H9 (cell line): ENCODE measurements at regions not wholly inside any gene's neighbourhood (a gene's known extent, or its start where the extent isn't known, plus 50 kb on each side); places are given as distances from the start of the nearest gene placed in this dataset.

Source experiments
- DNase-seq: peaks from one replicate; pipeline ENCODE4 v3.0.0-alpha.2; 2017
- H2AFZ ChIP-seq: one replicate; pipeline ENCODE4 v1.6.1; 2013; ENCODE audit warnings: mild to moderate bottlenecking, low read length, control low read depth, moderate library complexity
- H2AK5ac ChIP-seq: 2 replicates; pipeline ENCODE4 v1.6.1; 2013; ENCODE audit warnings: low read length, control low read depth, mixed read lengths; ENCODE audit not compliant: insufficient read length
- H2BK120ac ChIP-seq: one replicate; pipeline ENCODE4 v1.6.1; 2013; ENCODE audit warnings: low read depth, mild to moderate bottlenecking, low read length, control low read depth, inconsistent platforms; ENCODE audit not compliant: poor library complexity, severe bottlenecking
- H2BK12ac ChIP-seq: 2 replicates; pipeline ENCODE4 v1.6.1; 2013; ENCODE audit warnings: low read length, control low read depth, mixed read lengths, low read depth; ENCODE audit not compliant: insufficient read length
- H2BK15ac ChIP-seq: 2 replicates; pipeline ENCODE4 v1.6.1; 2013; ENCODE audit warnings: low read depth, low read length, control low read depth
- H2BK20ac ChIP-seq: one replicate; pipeline ENCODE4 v1.6.1; 2013; ENCODE audit warnings: low read depth, mild to moderate bottlenecking, low read length, control low read depth, inconsistent platforms; ENCODE audit not compliant: poor library complexity, severe bottlenecking
- H2BK5ac ChIP-seq: 2 replicates; pipeline ENCODE4 v1.6.1; 2013; ENCODE audit warnings: low read length, control low read depth, mixed read lengths; ENCODE audit not compliant: insufficient read length
- H3K14ac ChIP-seq: 2 replicates; pipeline ENCODE4 v1.6.1; 2013; ENCODE audit warnings: low read length, control low read depth; ENCODE audit not compliant: insufficient read depth
- H3K18ac ChIP-seq: 2 replicates; pipeline ENCODE4 v1.6.1; 2013; ENCODE audit warnings: low read depth, mild to moderate bottlenecking, mixed read lengths, low read length, control low read depth; ENCODE audit not compliant: insufficient read length
- H3K23ac ChIP-seq: 2 replicates; pipeline ENCODE4 v1.6.1; 2013; ENCODE audit warnings: low read length, control low read depth, mixed read lengths, low read depth; ENCODE audit not compliant: insufficient read length
- H3K23me2 ChIP-seq: 2 replicates; pipeline ENCODE4 v1.6.1; 2013; ENCODE audit warnings: low read depth, mild to moderate bottlenecking, mixed read lengths, low read length, control low read depth; ENCODE audit not compliant: insufficient read length, poor library complexity, severe bottlenecking
- H3K27ac ChIP-seq: 2 replicates; pipeline ENCODE4 v1.5.1; 2013; ENCODE audit warnings: low read length, control low read depth, mixed read lengths, low read depth; ENCODE audit not compliant: insufficient read length
- H3K27me3 ChIP-seq: 2 replicates; pipeline ENCODE4 v1.6.1; 2013; ENCODE audit warnings: low read length, control low read depth, inconsistent platforms; ENCODE audit not compliant: insufficient read depth
- H3K4ac ChIP-seq: 2 replicates; pipeline ENCODE4 v1.6.1; 2013; ENCODE audit warnings: low read depth, mild to moderate bottlenecking, control low read depth, inconsistent platforms, low read length, moderate library complexity
- H3K4me1 ChIP-seq: 2 replicates; pipeline ENCODE4 v1.6.1; 2013; ENCODE audit warnings: low read length, control low read depth, inconsistent platforms; ENCODE audit not compliant: insufficient read depth
- H3K4me2 ChIP-seq: 2 replicates; pipeline ENCODE4 v1.6.1; 2013; ENCODE audit warnings: low read length, control low read depth, mixed read lengths; ENCODE audit not compliant: insufficient read length, insufficient read depth
- H3K56ac ChIP-seq: 2 replicates; pipeline ENCODE4 v1.6.1; 2013; ENCODE audit warnings: low read depth, mild to moderate bottlenecking, mixed read lengths, low read length, control low read depth; ENCODE audit not compliant: insufficient read length
- H3K79me1 ChIP-seq: 2 replicates; pipeline ENCODE4 v1.6.1; 2013; ENCODE audit warnings: low read depth, mild to moderate bottlenecking, moderate library complexity, low read length, control low read depth, inconsistent platforms; ENCODE audit not compliant: insufficient read depth, poor library complexity, severe bottlenecking
- H3K79me2 ChIP-seq: 2 replicates; pipeline ENCODE4 v1.6.1; 2013; ENCODE audit warnings: low read length, control low read depth, inconsistent platforms; ENCODE audit not compliant: insufficient read depth
- H3K9ac ChIP-seq: 2 replicates; pipeline ENCODE4 v1.6.1; 2013; ENCODE audit warnings: low read length, control low read depth, mixed read lengths; ENCODE audit not compliant: insufficient read length; ENCODE audit errors: extremely low read depth
- H3K9me3 ChIP-seq: one replicate; pipeline ENCODE4 v1.6.1; 2013; ENCODE audit warnings: low read depth, low read length, inconsistent platforms; ENCODE audit not compliant: control insufficient read depth
- H3T11ph ChIP-seq: one replicate; pipeline ENCODE4 v1.6.1; 2013; ENCODE audit warnings: mild to moderate bottlenecking, low read length, control low read depth, inconsistent platforms
- H4K20me1 ChIP-seq: one replicate; pipeline ENCODE4 v1.6.1; 2013; ENCODE audit not compliant: control insufficient read depth, insufficient read length, insufficient read depth
- H4K5ac ChIP-seq: 2 replicates; pipeline ENCODE4 v1.6.1; 2013; ENCODE audit warnings: low read depth, mild to moderate bottlenecking, mixed read lengths, low read length, control low read depth; ENCODE audit not compliant: insufficient read length
- H4K8ac ChIP-seq: replicated peaks from 2 replicates; pipeline ENCODE4 v1.6.1; 2013; ENCODE audit warnings: low read length, control low read depth, mixed read lengths, low read depth; ENCODE audit not compliant: insufficient read length
- H4K91ac ChIP-seq: 2 replicates; pipeline ENCODE4 v1.6.1; 2013; ENCODE audit warnings: low read depth, mild to moderate bottlenecking, moderate library complexity, mixed read lengths, low read length, control low read depth; ENCODE audit not compliant: insufficient read length
- H3K27ac Mint-ChIP-seq, 3 experiments: 2 replicates in 2 of 3; 3 replicates in 1 of 3; pipeline ENCODE4 v1.8.0; 2020 to 2021; ENCODE audit warnings: mixed read lengths in 3 of 3, mild to moderate bottlenecking in 1 of 3, moderate library complexity in 1 of 3
- H3K27me3 Mint-ChIP-seq: 2 replicates; pipeline ENCODE4 v1.8.0; 2021; ENCODE audit warnings: low read depth, mild to moderate bottlenecking, moderate library complexity, mixed read lengths
- H3K36me3 Mint-ChIP-seq, 3 experiments: 2 replicates in 2 of 3; 3 replicates in 1 of 3; pipeline ENCODE4 v1.8.0; 2020 to 2021; ENCODE audit warnings: low read depth in 3 of 3, mixed read lengths in 3 of 3; ENCODE audit not compliant: insufficient read depth in 1 of 3
- H3K4me1 Mint-ChIP-seq, 2 experiments: 2 replicates each; pipeline ENCODE4 v1.8.0; 2020; ENCODE audit warnings: mixed read lengths in 2 of 2
- H3K4me3 Mint-ChIP-seq, 2 experiments: 2 replicates in 1 of 2; 3 replicates in 1 of 2; pipeline ENCODE4 v1.8.0; 2020 to 2021; ENCODE audit warnings: mild to moderate bottlenecking in 2 of 2, mixed read lengths in 2 of 2, moderate library complexity in 1 of 2
- H3K9me3 Mint-ChIP-seq, 2 experiments: 2 replicates in 1 of 2; 3 replicates in 1 of 2; pipeline ENCODE4 v1.8.0; 2020; ENCODE audit warnings: mild to moderate bottlenecking in 2 of 2, mixed read lengths in 2 of 2, moderate library complexity in 1 of 2
- WGBS: extraction: QIAGEN DNeasy Blood & Tissue Kit; methylation state at CpG from one replicate; pipeline ENCODE4 v1.1.7; 2013; ENCODE audit warnings: missing lambda C conversion rate, low lambda C conversion rate, mixed read lengths; ENCODE audit not compliant: insufficient read length; ENCODE audit errors: extremely low coverage; 5-methylcytosine and 5-hydroxymethylcytosine counted together
- TF ChIP-seq, protein P1 (sequence below): fragments of 200-600 bp; sonication (generic); conservative IDR thresholded peaks from 3 replicates; pipeline ENCODE4 v1.8.0; 2021; ENCODE audit warnings: antibody characterized with exemption, mild to moderate bottlenecking

DNA sequence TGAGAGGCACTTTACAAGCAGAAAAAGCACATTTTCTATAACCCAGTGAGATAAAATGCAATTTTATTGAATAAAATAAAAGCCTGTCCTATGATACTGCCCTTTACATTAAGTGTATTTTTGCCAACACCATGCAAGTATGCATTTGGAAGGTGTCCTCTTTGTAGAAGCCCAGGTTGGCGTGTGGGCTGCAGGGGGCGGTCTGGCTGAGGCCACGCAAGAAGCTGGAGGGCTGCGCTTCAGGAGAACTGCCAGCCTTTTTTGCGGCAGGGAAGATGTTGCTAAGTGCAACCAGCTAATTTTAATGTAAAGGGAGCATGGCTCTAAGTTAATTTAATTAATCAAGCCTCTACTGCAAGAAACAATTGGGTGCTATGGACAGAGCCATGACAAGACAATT, 562.8 kb upstream of the SALL3 start:
- Mint-ChIP-seq H3K36me3 (no peaks in the 10 kb centered on the region; a peak in 1 of 7 replicates), H3K4me3 (no peak overlapping the region), H3K27ac (no peak overlapping the region), H3K4me1 (no peaks in the 10 kb centered on the region), H3K9me3 (no peaks in the 10 kb centered on the region), H3K27me3 (peaks cover 5% of the 10 kb centered on the region; the same call in 1 of the 2 replicates)
- H4K20me1 ChIP-seq: no peaks in the 10 kb centered on the region
- no peak overlapping the region for H3K56ac ChIP-seq
- no CpG with 5 or more reads among the region's 5 CpGs for WGBS
- H3K23me2 ChIP-seq: no peaks in the 10 kb centered on the region
- H3K79me1 ChIP-seq: no peaks in the 10 kb centered on the region
- no peaks in the 10 kb centered on the region for H3K4me1 ChIP-seq
- H3K9ac ChIP-seq: no peak overlapping the region
- H4K8ac ChIP-seq: no peak overlapping the region
- DNase-seq: no peak
- H2BK120ac ChIP-seq: no peak overlapping the region
- no peak overlapping the region for H3K18ac ChIP-seq
- H2BK12ac ChIP-seq: no peak overlapping the region
- no peak overlapping the region for H4K91ac ChIP-seq
- no peaks in the 10 kb centered on the region for H3K9me3 ChIP-seq
- TF ChIP-seq, protein P1, sequence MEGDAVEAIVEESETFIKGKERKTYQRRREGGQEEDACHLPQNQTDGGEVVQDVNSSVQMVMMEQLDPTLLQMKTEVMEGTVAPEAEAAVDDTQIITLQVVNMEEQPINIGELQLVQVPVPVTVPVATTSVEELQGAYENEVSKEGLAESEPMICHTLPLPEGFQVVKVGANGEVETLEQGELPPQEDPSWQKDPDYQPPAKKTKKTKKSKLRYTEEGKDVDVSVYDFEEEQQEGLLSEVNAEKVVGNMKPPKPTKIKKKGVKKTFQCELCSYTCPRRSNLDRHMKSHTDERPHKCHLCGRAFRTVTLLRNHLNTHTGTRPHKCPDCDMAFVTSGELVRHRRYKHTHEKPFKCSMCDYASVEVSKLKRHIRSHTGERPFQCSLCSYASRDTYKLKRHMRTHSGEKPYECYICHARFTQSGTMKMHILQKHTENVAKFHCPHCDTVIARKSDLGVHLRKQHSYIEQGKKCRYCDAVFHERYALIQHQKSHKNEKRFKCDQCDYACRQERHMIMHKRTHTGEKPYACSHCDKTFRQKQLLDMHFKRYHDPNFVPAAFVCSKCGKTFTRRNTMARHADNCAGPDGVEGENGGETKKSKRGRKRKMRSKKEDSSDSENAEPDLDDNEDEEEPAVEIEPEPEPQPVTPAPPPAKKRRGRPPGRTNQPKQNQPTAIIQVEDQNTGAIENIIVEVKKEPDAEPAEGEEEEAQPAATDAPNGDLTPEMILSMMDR: peak; percentile 50
- H3K4me2 ChIP-seq: no peak overlapping the region
- H2BK5ac ChIP-seq: no peak overlapping the region
- H3K27me3 ChIP-seq: no peaks in the 10 kb centered on the region
- no peaks in the 10 kb centered on the region for H3K79me2 ChIP-seq
- H2BK15ac ChIP-seq: no peak overlapping the region
- H2AFZ ChIP-seq: no peak overlapping the region
- no peak overlapping the region for H3K4ac ChIP-seq
- H3K14ac ChIP-seq: no peak overlapping the region
- no peak overlapping the region for H3K27ac ChIP-seq
- H4K5ac ChIP-seq: no peak overlapping the region
- no peak overlapping the region for H2AK5ac ChIP-seq
- no peak overlapping the region for H3T11ph ChIP-seq
- H2BK20ac ChIP-seq: no peak overlapping the region
- no peak overlapping the region for H3K23ac ChIP-seq
